MM.1S (cell line): ENCODE measurements at regions not wholly inside any gene's neighbourhood (a gene's known extent, or its start where the extent isn't known, plus 50 kb on each side); places are given as distances from the start of the nearest gene placed in this dataset.

Experiments
- DNase-seq: peaks from one replicate; pipeline ENCODE4 v3.0.0-alpha.2; 2015
- H2AFZ ChIP-seq: fragments of 300-600 bp; sonication (generic); 2 replicates; pipeline ENCODE4 v1.6.0; 2016; ENCODE audit warnings: antibody characterized with exemption, low read length
- H3F3A ChIP-seq: fragments of 300-600 bp; sonication (generic); 2 replicates; pipeline ENCODE4 v1.6.1; 2016; ENCODE audit warnings: mild to moderate bottlenecking, antibody characterized with exemption, low read length, moderate library complexity, mixed read lengths; ENCODE audit not compliant: insufficient read depth
- H3K27ac ChIP-seq: fragments of 300-600 bp; sonication (generic); 2 replicates; pipeline ENCODE4 v1.5.1; 2016; ENCODE audit warnings: mild to moderate bottlenecking, low read length
- H3K27me3 ChIP-seq: fragments of 300-600 bp; sonication (generic); replicated peaks from 2 replicates; pipeline ENCODE4 v1.6.0; 2016; ENCODE audit warnings: low read length; ENCODE audit not compliant: insufficient read depth
- H3K36me3 ChIP-seq: fragments of 300-600 bp; sonication (generic); replicated peaks from 2 replicates; pipeline ENCODE4 v1.6.1; 2016; ENCODE audit warnings: mild to moderate bottlenecking, low read length, mixed read lengths; ENCODE audit not compliant: insufficient read depth
- H3K4me1 ChIP-seq: fragments of 300-600 bp; sonication (generic); 2 replicates; pipeline ENCODE4 v1.6.1; 2016; ENCODE audit warnings: low read length, mixed read lengths
- H3K4me2 ChIP-seq: fragments of 300-600 bp; sonication (generic); 2 replicates; pipeline ENCODE4 v1.6.0; 2016; ENCODE audit warnings: low read depth, low read length
- H3K4me3 ChIP-seq: fragments of 300-600 bp; sonication (generic); 2 replicates; pipeline ENCODE4 v1.5.1; 2016; ENCODE audit warnings: low read length, mixed read lengths
- H3K79me2 ChIP-seq: fragments of 300-600 bp; sonication (generic); 2 replicates; pipeline ENCODE4 v1.6.1; 2016; ENCODE audit warnings: mixed run types, low read length, mixed read lengths
- H3K9ac ChIP-seq: fragments of 300-600 bp; sonication (generic); 2 replicates; pipeline ENCODE4 v1.6.1; 2016; ENCODE audit warnings: low read length, mixed read lengths
- H3K9me2 ChIP-seq: fragments of 300-600 bp; sonication (generic); replicated peaks from 2 replicates; pipeline ENCODE4 v1.6.1; 2016; ENCODE audit warnings: mild to moderate bottlenecking, low read length, mixed read lengths; ENCODE audit not compliant: insufficient read depth
- H3K9me3 ChIP-seq: fragments of 300-600 bp; sonication (generic); replicated peaks from 2 replicates; pipeline ENCODE4 v1.6.1; 2016; ENCODE audit warnings: mild to moderate bottlenecking, low read length, mixed read lengths; ENCODE audit not compliant: insufficient read depth
- H4K20me1 ChIP-seq: fragments of 300-600 bp; sonication (generic); 2 replicates; pipeline ENCODE4 v1.6.1; 2016; ENCODE audit warnings: mild to moderate bottlenecking, low read length, moderate library complexity, mixed read lengths; ENCODE audit not compliant: insufficient read depth
- CTCF ChIP-seq: fragments of 300-600 bp; sonication (generic); IDR thresholded peaks from 2 replicates; pipeline ENCODE4 v1.5.1; 2016; ENCODE audit warnings: antibody characterized with exemption, low read length, mixed read lengths
- EZH2 ChIP-seq: fragments of 300-600 bp; sonication (generic); optimal IDR thresholded peaks from 2 replicates; pipeline ENCODE3; 2017; ENCODE audit warnings: low read depth, mild to moderate bottlenecking, antibody characterized with exemption, low read length, mixed read lengths
- EZH2phosphoT487 ChIP-seq: fragments of 300-600 bp; sonication (generic); IDR thresholded peaks from 2 replicates; pipeline ENCODE4 v1.6.1; 2018; ENCODE audit warnings: antibody characterized with exemption, low read length

- Histone ChIP-seq H3F3A (no peaks in the 10 kb centered on the region), H3K27me3 (no peaks in the 10 kb centered on the region), H3K9me2 (no peaks in the 10 kb centered on the region), H3K4me3 (no peak overlapping the region), H3K9ac (no peak overlapping the region), H3K4me2 (no peak overlapping the region), H2AFZ (no peak overlapping the region), H3K4me1 (no peaks in the 10 kb centered on the region), H3K36me3 (no peaks in the 10 kb centered on the region), H4K20me1 (no peaks in the 10 kb centered on the region), H3K9me3 (no peaks in the 10 kb centered on the region), H3K27ac (no peak overlapping the region), H3K79me2 (no peaks in the 10 kb centered on the region)
- no peak for DNase-seq
- TF ChIP-seq EZH2phosphoT487 = no peak
- TF ChIP-seq CTCF = no peak
- TF ChIP-seq EZH2 = no peak
Measured at GRCh38 chr6:103379272-103379671, 1480.4 kb downstream of the HACE1 start.

GRCh38 chr6:103367212-103367611, 1492.5 kb downstream of the HACE1 start:
- Histone ChIP-seq H3K4me3 (no peak overlapping the region), H3K27ac (no peak overlapping the region), H3K27me3 (no peaks in the 10 kb centered on the region), H3K79me2 (no peaks in the 10 kb centered on the region), H3F3A (no peaks in the 10 kb centered on the region), H3K4me1 (no peaks in the 10 kb centered on the region), H2AFZ (no peak overlapping the region), H3K36me3 (no peaks in the 10 kb centered on the region), H3K4me2 (no peak overlapping the region), H3K9ac (no peak overlapping the region), H4K20me1 (no peaks in the 10 kb centered on the region), H3K9me2 (no peaks in the 10 kb centered on the region), H3K9me3 (no peaks in the 10 kb centered on the region)
- TF ChIP-seq CTCF (no peak), EZH2phosphoT487 (no peak), EZH2 (no peak)
- DNase-seq = no peak

- Histone ChIP-seq H4K20me1 (no peaks in the 10 kb centered on the region), H3K9me3 (no peaks in the 10 kb centered on the region), H3K79me2 (no peaks in the 10 kb centered on the region), H3K36me3 (no peaks in the 10 kb centered on the region), H3K9ac (no peak overlapping the region), H3K9me2 (no peaks in the 10 kb centered on the region), H2AFZ (no peak overlapping the region), H3K4me3 (no peak overlapping the region), H3F3A (no peaks in the 10 kb centered on the region), H3K4me2 (no peak overlapping the region), H3K27ac (no peak overlapping the region), H3K27me3 (no peaks in the 10 kb centered on the region), H3K4me1 (no peaks in the 10 kb centered on the region)
- TF ChIP-seq EZH2phosphoT487 = no peak
- TF ChIP-seq EZH2 = no peak
- TF ChIP-seq CTCF = no peak
- DNase-seq = no peak
Measured at GRCh38 chr6:103356531-103356930, 1503.2 kb downstream of the HACE1 start.
